SU-DHL-6 (cell line): ENCODE measurements at regions not wholly inside any gene's neighbourhood (a gene's known extent, or its start where the extent isn't known, plus 50 kb on each side); places are given as distances from the start of the nearest gene placed in this dataset.

Experiments
- H2AFZ ChIP-seq: fragments of 200-600 bp; sonication (generic); 2 replicates; pipeline ENCODE4 v1.6.1; 2014; ENCODE audit warnings: low read depth, mild to moderate bottlenecking, moderate library complexity, mixed read lengths, antibody characterized with exemption, low read length; ENCODE audit not compliant: severe bottlenecking
- H3F3A ChIP-seq: fragments of 200-600 bp; shearing (Covaris generic); 2 replicates; pipeline ENCODE4 v1.6.0; 2016; ENCODE audit warnings: antibody characterized with exemption, mild to moderate bottlenecking; ENCODE audit not compliant: insufficient read depth
- H3K27ac ChIP-seq: fragments of 200-600 bp; sonication (generic); 2 replicates; pipeline ENCODE4 v1.5.1; 2016; ENCODE audit warnings: low read depth, mild to moderate bottlenecking, low read length, moderate library complexity, mixed read lengths
- H3K27me3 ChIP-seq: fragments of 200-600 bp; sonication (generic), shearing (Covaris generic); 2 replicates; pipeline ENCODE4 v1.6.0; 2014; ENCODE audit warnings: mild to moderate bottlenecking, low read length
- H3K36me3 ChIP-seq: fragments of 200-600 bp; sonication (generic); 2 replicates; pipeline ENCODE4 v1.6.1; 2014; ENCODE audit warnings: mild to moderate bottlenecking, low read length, mixed read lengths
- H3K4me2 ChIP-seq: fragments of 300-600, 200-600 bp; shearing (Covaris generic), sonication (generic); 2 replicates; pipeline ENCODE4 v1.6.0; 2014; ENCODE audit warnings: low read length, low read depth, mild to moderate bottlenecking; ENCODE audit not compliant: poor library complexity, severe bottlenecking
- H3K4me3 ChIP-seq: fragments of 200-600 bp; sonication (generic); 2 replicates; pipeline ENCODE4 v1.5.1; 2014; ENCODE audit warnings: antibody characterized with exemption, low read length, mild to moderate bottlenecking, mixed read lengths; ENCODE audit not compliant: insufficient read depth, poor library complexity, severe bottlenecking
- H3K79me2 ChIP-seq: fragments of 200-600 bp; sonication (generic); 2 replicates; pipeline ENCODE4 v1.6.1; 2014; ENCODE audit warnings: mild to moderate bottlenecking, low read length, moderate library complexity; ENCODE audit not compliant: insufficient read depth
- H3K9ac ChIP-seq: fragments of 200-600 bp; sonication (generic); 2 replicates; pipeline ENCODE4 v1.7.0; 2014; ENCODE audit warnings: mild to moderate bottlenecking, low read length
- H3K9me2 ChIP-seq: fragments of 200-600 bp; sonication (generic); replicated peaks from 2 replicates; pipeline ENCODE4 v1.6.1; 2014; ENCODE audit warnings: low read length; ENCODE audit not compliant: insufficient read depth
- H3K9me3 ChIP-seq: fragments of 200-600 bp; sonication (generic); 2 replicates; pipeline ENCODE4 v1.6.1; 2014; ENCODE audit warnings: low read length, mixed read lengths; ENCODE audit not compliant: insufficient read depth
- H4K20me1 ChIP-seq: fragments of 200-600 bp; sonication (generic); 2 replicates; pipeline ENCODE4 v1.6.1; 2014; ENCODE audit warnings: low read depth, mild to moderate bottlenecking, antibody characterized with exemption, low read length, moderate library complexity, mixed read lengths
- CTCF ChIP-seq: fragments of 200-600 bp; sonication (generic); IDR thresholded peaks from one replicate; pipeline ENCODE4 v1.5.1; 2017; ENCODE audit warnings: antibody characterized with exemption, mild to moderate bottlenecking, low read length, moderate library complexity; ENCODE audit not compliant: insufficient read depth, poor library complexity, severe bottlenecking
- EZH2phosphoT487 ChIP-seq: fragments of 200-600 bp; sonication (generic), shearing (Covaris generic); conservative IDR thresholded peaks from 2 replicates; pipeline ENCODE4 v1.6.1; 2018; ENCODE audit warnings: mild to moderate bottlenecking, antibody characterized with exemption, low read length, moderate library complexity, mixed read lengths

- no peak overlapping the region for H3K27ac ChIP-seq
- no peak overlapping the region for H2AFZ ChIP-seq
- TF ChIP-seq CTCF (no peak), EZH2phosphoT487 (no peak)
- H3K4me3 ChIP-seq: no peak overlapping the region
- H3K9me2 ChIP-seq: no peaks in the 10 kb centered on the region
- H3K9ac ChIP-seq: no peak overlapping the region
- H3K27me3 ChIP-seq: no peaks in the 10 kb centered on the region
- H3K9me3 ChIP-seq: no peaks in the 10 kb centered on the region
- H3K4me2 ChIP-seq: no peak overlapping the region
- no peaks in the 10 kb centered on the region for H4K20me1 ChIP-seq
- H3K79me2 ChIP-seq: no peaks in the 10 kb centered on the region
- H3F3A ChIP-seq: no peaks in the 10 kb centered on the region
- no peaks in the 10 kb centered on the region for H3K36me3 ChIP-seq
Observed at GRCh38 chr9:108300306-108301287, 555.2 kb downstream of the ACTL7B start.

- TF ChIP-seq EZH2phosphoT487 (no peak), CTCF (no peak)
- Histone ChIP-seq H3K36me3 (no peaks in the 10 kb centered on the region), H3K9me3 (no peaks in the 10 kb centered on the region), H3K4me2 (no peak overlapping the region), H3K9ac (no peak overlapping the region), H3K9me2 (no peaks in the 10 kb centered on the region), H3K27ac (no peak overlapping the region), H3F3A (no peaks in the 10 kb centered on the region), H3K4me3 (no peak overlapping the region), H3K79me2 (no peaks in the 10 kb centered on the region), H4K20me1 (no peaks in the 10 kb centered on the region), H3K27me3 (no peaks in the 10 kb centered on the region), H2AFZ (no peak overlapping the region)
Observed at GRCh38 chr9:108297073-108297472, 558.7 kb downstream of the ACTL7B start.

GRCh38 chr9:108296056-108296455 is 559.7 kb downstream of the ACTL7B start:
- Histone ChIP-seq H3K36me3 (no peaks in the 10 kb centered on the region), H3K9ac (no peak overlapping the region), H3K27me3 (no peaks in the 10 kb centered on the region), H3K9me2 (no peaks in the 10 kb centered on the region), H3K4me2 (no peak overlapping the region), H3K9me3 (no peaks in the 10 kb centered on the region), H3K27ac (no peak overlapping the region), H3K4me3 (no peak overlapping the region), H3F3A (no peaks in the 10 kb centered on the region), H3K79me2 (no peaks in the 10 kb centered on the region), H2AFZ (no peak overlapping the region), H4K20me1 (no peaks in the 10 kb centered on the region)
- TF ChIP-seq CTCF: no peak
- no peak for TF ChIP-seq EZH2phosphoT487
